GM12878 (cell line): ENCODE measurements at regions not wholly inside any gene's neighbourhood (a gene's known extent, or its start where the extent isn't known, plus 50 kb on each side); places are given as distances from the start of the nearest gene placed in this dataset.
"Not testable (repeated sequence)": the region's sequence is repeated elsewhere in the genome, so short reads cannot be mapped to it uniquely, and the experiment has no call there.

ENCODE experiments used
- CBFB ChIP-seq: IDR thresholded peaks from 2 replicates; pipeline ENCODE4 v1.6.1; 2016; ENCODE audit warnings: antibody characterized with exemption, low read depth
- CHD4 ChIP-seq: fragments of 200-600 bp; sonication (generic); IDR thresholded peaks from 2 replicates; pipeline ENCODE4 v1.6.1; 2016; ENCODE audit warnings: mild to moderate bottlenecking
- EP300 ChIP-seq, 2 experiments: fragments of 150-350 bp in 1 of 2; IDR thresholded peaks; 2 replicates each; pipeline ENCODE4 v1.6.1; 2011 to 2012; ENCODE audit warnings: low read depth in 2 of 2, low read length in 2 of 2, borderline replicate concordance in 1 of 2, improper control_type of control experiment in 1 of 2, inconsistent platforms in 1 of 2; ENCODE audit not compliant: control insufficient read depth in 1 of 2
- EZH2 ChIP-seq: IDR thresholded peaks from 2 replicates; pipeline ENCODE4 v1.6.1; 2012; ENCODE audit warnings: low read depth, mild to moderate bottlenecking, control low read depth, inconsistent platforms, low read length, borderline replicate concordance; ENCODE audit not compliant: control insufficient read depth
- GABPA ChIP-seq: IDR thresholded peaks from 2 replicates; pipeline ENCODE4 v1.6.1; 2014; ENCODE audit warnings: antibody characterized with exemption, low read depth, mild to moderate bottlenecking, inconsistent platforms
- POLR2A ChIP-seq: IDR thresholded peaks from 2 replicates; pipeline ENCODE4 v1.6.1; 2011; ENCODE audit warnings: low read depth, mild to moderate bottlenecking, low read length
- POU2F2 ChIP-seq: IDR thresholded peaks from 3 replicates; pipeline ENCODE4 v1.6.1; 2011; ENCODE audit warnings: low read depth, mild to moderate bottlenecking, low read length, borderline replicate concordance
- SIN3A ChIP-seq: IDR thresholded peaks from 2 replicates; pipeline ENCODE4 v1.6.1; 2012; ENCODE audit warnings: low read depth, low read length, improper control_type of control experiment
- SUPT20H ChIP-seq: IDR thresholded peaks from 2 replicates; pipeline ENCODE4 v1.6.1; 2011; ENCODE audit warnings: low read depth, mild to moderate bottlenecking, low read length, moderate library complexity, borderline replicate concordance; ENCODE audit not compliant: control insufficient read depth
- SUZ12 ChIP-seq: fragments of 200-600 bp; sonication (generic); IDR thresholded peaks from one replicate; pipeline ENCODE4 v1.6.1; 2018; ENCODE audit warnings: antibody characterized with exemption, mild to moderate bottlenecking; ENCODE audit not compliant: unreplicated experiment
- ZSCAN29 ChIP-seq: fragments of 450-650 bp; IDR thresholded peaks from 2 replicates; pipeline ENCODE4 v1.6.1; 2017; ENCODE audit warnings: mild to moderate bottlenecking, moderate library complexity
- TF ChIP-seq, protein P1 (sequence below): IDR thresholded peaks from 2 replicates; pipeline ENCODE4 v1.6.1; 2011; ENCODE audit warnings: borderline replicate concordance, low read depth, mild to moderate bottlenecking, moderate library complexity, low read length; ENCODE audit not compliant: insufficient read depth, poor library complexity, severe bottlenecking
- TF ChIP-seq, protein P2 (sequence below), 3 experiments: IDR thresholded peaks in 2 of 3; conservative IDR thresholded peaks in 1 of 3; 2 replicates each; pipeline ENCODE4 v1.5.1; 2011; ENCODE audit warnings: low read depth in 3 of 3, low read length in 3 of 3, mild to moderate bottlenecking in 3 of 3, control low read depth in 2 of 3, moderate library complexity in 2 of 3, inconsistent platforms in 1 of 3, mixed read lengths in 1 of 3; ENCODE audit not compliant: control insufficient read depth in 2 of 3, insufficient read depth in 1 of 3; ENCODE audit errors: extremely low read depth in 1 of 3

DNA sequence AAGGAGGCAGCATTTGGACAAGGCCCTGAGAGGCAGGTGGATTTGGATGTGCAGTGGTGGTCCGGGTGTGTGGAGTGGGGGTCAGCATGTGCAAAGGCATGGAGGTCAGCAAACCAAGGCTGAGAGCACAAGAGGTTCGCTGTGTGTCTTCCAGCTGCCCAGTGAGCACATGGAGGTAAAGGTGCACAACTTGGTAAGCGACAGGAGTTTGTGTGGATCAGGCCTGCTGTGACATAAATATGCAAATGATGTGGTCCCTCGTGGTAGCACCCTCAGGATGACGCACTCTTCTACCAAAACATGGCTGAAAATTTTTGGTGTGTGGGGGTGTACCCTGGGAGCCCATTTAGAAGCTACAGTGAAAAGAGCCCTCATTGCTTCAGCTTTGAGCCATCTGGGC is 271.0 kb upstream of the PLGLB2 start:
- TF ChIP-seq, protein P1, sequence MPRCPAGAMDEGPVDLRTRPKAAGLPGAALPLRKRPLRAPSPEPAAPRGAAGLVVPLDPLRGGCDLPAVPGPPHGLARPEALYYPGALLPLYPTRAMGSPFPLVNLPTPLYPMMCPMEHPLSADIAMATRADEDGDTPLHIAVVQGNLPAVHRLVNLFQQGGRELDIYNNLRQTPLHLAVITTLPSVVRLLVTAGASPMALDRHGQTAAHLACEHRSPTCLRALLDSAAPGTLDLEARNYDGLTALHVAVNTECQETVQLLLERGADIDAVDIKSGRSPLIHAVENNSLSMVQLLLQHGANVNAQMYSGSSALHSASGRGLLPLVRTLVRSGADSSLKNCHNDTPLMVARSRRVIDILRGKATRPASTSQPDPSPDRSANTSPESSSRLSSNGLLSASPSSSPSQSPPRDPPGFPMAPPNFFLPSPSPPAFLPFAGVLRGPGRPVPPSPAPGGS: not testable (repeated sequence)
- not testable (repeated sequence) for TF ChIP-seq GABPA; SUPT20H; EZH2; CBFB; SIN3A; SUZ12; EP300 (IDR thresholded peaks at IDR 0.05; ENCODE audit: borderline replicate concordance in 1 of 2, control insufficient read depth in 1 of 2, low read depth in 2 of 2, low read length in 2 of 2); ZSCAN29; CHD4; POLR2A
- TF ChIP-seq, protein P2, sequence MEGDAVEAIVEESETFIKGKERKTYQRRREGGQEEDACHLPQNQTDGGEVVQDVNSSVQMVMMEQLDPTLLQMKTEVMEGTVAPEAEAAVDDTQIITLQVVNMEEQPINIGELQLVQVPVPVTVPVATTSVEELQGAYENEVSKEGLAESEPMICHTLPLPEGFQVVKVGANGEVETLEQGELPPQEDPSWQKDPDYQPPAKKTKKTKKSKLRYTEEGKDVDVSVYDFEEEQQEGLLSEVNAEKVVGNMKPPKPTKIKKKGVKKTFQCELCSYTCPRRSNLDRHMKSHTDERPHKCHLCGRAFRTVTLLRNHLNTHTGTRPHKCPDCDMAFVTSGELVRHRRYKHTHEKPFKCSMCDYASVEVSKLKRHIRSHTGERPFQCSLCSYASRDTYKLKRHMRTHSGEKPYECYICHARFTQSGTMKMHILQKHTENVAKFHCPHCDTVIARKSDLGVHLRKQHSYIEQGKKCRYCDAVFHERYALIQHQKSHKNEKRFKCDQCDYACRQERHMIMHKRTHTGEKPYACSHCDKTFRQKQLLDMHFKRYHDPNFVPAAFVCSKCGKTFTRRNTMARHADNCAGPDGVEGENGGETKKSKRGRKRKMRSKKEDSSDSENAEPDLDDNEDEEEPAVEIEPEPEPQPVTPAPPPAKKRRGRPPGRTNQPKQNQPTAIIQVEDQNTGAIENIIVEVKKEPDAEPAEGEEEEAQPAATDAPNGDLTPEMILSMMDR (IDR thresholded peaks at IDR 0.05 in 2 of 3, conservative IDR thresholded peaks at IDR 0.05 in 1 of 3; ENCODE audit: control insufficient read depth in 2 of 3, extremely low read depth in 1 of 3, insufficient read depth in 1 of 3, low read depth in 3 of 3, low read length in 3 of 3): not testable (repeated sequence)
- TF ChIP-seq POU2F2: peak; percentile 71; the same call in 1 of the 3 replicates
